Liver (tissue), 3 donors: ENCODE measurements at regions not wholly inside any gene's neighbourhood (a gene's known extent, or its start where the extent isn't known, plus 50 kb on each side); places are given as distances from the start of the nearest gene placed in this dataset.

Experiments used
- RXRA ChIP-seq, 2 donors: IDR thresholded peaks; 2 replicates each; pipeline ENCODE4 v1.6.1; 2017 to 2018; ENCODE audit warnings: antibody characterized with exemption in 2 of 2, mild to moderate bottlenecking in 1 of 2
- TF ChIP-seq, protein P1 (sequence below): fragments of 150-350 bp; IDR thresholded peaks from 2 replicates; pipeline ENCODE4 v1.5.1; 2017; ENCODE audit warnings: improper control_type of control experiment, low read depth, low read length; ENCODE audit not compliant: missing input control
- TF ChIP-seq, protein P2 (sequence below): IDR thresholded peaks from 2 replicates; pipeline ENCODE4 v1.6.1; 2016; ENCODE audit warnings: antibody characterized with exemption
- donor health status: healthy.
- donor health status: healthy.

DNA sequence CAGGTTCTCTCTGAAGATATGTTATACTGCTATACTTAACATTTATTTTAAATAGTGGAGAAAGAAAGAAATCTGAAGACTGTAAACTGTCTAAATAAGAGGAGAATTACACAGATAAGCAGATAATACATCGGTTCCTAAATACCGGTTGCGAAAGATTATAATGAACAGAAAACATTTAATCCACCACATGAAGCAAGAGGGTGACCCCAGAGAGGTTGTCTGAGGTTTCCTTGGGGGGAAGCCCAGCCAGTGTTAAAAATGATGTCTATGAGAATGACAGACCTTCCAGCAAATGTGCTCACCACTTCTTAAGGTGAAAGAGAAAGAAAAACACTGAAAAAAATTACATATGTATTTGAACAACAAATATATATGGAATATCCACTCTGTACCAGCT is 356.4 kb upstream of the KAZN start:
- TF ChIP-seq, protein P1, sequence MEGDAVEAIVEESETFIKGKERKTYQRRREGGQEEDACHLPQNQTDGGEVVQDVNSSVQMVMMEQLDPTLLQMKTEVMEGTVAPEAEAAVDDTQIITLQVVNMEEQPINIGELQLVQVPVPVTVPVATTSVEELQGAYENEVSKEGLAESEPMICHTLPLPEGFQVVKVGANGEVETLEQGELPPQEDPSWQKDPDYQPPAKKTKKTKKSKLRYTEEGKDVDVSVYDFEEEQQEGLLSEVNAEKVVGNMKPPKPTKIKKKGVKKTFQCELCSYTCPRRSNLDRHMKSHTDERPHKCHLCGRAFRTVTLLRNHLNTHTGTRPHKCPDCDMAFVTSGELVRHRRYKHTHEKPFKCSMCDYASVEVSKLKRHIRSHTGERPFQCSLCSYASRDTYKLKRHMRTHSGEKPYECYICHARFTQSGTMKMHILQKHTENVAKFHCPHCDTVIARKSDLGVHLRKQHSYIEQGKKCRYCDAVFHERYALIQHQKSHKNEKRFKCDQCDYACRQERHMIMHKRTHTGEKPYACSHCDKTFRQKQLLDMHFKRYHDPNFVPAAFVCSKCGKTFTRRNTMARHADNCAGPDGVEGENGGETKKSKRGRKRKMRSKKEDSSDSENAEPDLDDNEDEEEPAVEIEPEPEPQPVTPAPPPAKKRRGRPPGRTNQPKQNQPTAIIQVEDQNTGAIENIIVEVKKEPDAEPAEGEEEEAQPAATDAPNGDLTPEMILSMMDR: no peak
- TF ChIP-seq RXRA (IDR thresholded peaks at IDR 0.05): no peak
- TF ChIP-seq, protein P2, sequence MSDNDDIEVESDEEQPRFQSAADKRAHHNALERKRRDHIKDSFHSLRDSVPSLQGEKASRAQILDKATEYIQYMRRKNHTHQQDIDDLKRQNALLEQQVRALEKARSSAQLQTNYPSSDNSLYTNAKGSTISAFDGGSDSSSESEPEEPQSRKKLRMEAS: no peak
